WERI-Rb-1 (cell line): ENCODE measurements at regions not wholly inside any gene's neighbourhood (a gene's known extent, or its start where the extent isn't known, plus 50 kb on each side); places are given as distances from the start of the nearest gene placed in this dataset.
"Not testable (repeated sequence)": the region's sequence is repeated elsewhere in the genome, so short reads cannot be mapped to it uniquely, and the experiment has no call there.

Source experiments
- DNase-seq: peaks from one replicate; pipeline ENCODE4 v3.0.0-alpha.2; 2020
- H3K27ac ChIP-seq: fragments of 250-450 bp; sonication (Bioruptor Pico); 2 replicates; pipeline ENCODE4 v1.5.1; 2020; ENCODE audit warnings: mild to moderate bottlenecking, moderate library complexity
- H3K27me3 ChIP-seq: fragments of 250-450 bp; sonication (Bioruptor Pico); 2 replicates; pipeline ENCODE4 v1.5.1; 2021; ENCODE audit warnings: mild to moderate bottlenecking, low read depth, moderate library complexity; ENCODE audit not compliant: insufficient read depth, severe bottlenecking
- H3K36me3 ChIP-seq: fragments of 250-450 bp; sonication (Bioruptor Pico); 2 replicates; pipeline ENCODE4 v1.5.1; 2020; ENCODE audit warnings: mild to moderate bottlenecking, moderate library complexity
- H3K4me3 ChIP-seq: 2 replicates; pipeline ENCODE4 v1.5.1; 2011; ENCODE audit warnings: low read depth, mild to moderate bottlenecking, control low read depth, low read length
- H3K9me3 ChIP-seq: fragments of 250-450 bp; sonication (Bioruptor Pico); 2 replicates; pipeline ENCODE4 v1.5.1; 2021; ENCODE audit warnings: mild to moderate bottlenecking, moderate library complexity; ENCODE audit not compliant: severe bottlenecking

DNA sequence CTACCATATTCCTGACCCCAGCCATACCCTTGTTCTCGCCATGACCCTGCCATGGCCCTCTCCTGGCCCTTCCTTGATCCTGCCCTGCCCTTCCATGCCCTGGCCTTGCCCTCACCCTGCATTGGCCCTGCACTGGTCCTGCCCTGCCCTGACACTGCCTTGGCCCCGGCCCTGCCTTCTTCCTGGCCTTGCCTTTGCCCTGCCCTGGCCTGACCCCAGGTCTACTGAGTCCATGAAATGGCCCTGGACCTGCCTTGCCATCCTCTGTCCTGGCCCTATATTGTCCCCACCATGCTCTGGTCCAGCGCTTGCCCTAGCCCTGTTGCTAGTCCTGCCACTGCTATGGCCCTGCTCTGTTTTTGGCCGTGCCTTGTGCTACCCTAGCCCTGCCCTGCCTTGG, 536.1 kb downstream of the FOXD4L6 start:
- H3K27me3 ChIP-seq, H3K4me3 ChIP-seq, H3K9me3 ChIP-seq, H3K27ac ChIP-seq, H3K36me3 ChIP-seq: not testable (repeated sequence)
- DNase-seq = peak; percentile 4

GRCh38 chr9:40591915-40592314, 536.6 kb downstream of the FOXD4L6 start:
- not testable (repeated sequence) for H3K9me3 ChIP-seq, H3K27ac ChIP-seq, H3K27me3 ChIP-seq, H3K36me3 ChIP-seq, H3K4me3 ChIP-seq, DNase-seq

DNA sequence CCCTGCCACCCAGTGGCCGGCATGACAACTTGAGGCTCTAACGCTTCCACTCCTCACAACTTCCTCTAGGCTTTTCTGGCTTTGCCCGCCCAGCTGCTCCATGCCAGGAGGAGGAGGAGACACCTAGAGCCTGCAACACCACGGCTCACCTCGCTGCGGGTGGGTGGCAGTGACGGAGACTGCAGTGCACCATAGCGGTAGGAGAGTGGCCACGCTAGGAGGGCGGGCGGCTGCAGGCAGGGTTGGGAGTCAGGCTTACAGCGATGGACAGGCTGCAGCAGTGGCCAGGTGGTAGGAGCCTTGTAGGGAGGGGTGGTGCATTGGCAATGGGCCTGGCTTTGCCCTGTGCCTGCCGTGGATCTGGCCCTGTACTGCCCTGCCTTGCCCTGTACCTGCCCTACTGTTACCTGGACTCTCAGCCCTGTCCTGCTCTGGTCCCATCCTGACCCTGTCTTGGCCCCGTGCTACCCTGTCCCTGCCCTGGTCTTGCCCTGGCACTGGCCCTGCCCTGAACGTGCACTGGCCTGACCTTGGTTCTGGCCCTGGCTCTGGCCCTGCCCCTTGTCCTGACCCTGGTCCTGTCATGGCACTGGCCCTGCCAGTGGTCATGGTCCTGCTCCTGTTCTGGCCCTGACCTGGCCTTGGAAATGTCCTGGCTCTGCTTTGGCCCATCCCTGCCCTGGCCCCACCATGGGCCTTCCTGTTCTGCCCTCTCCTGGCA, 540.8 kb downstream of the FOXD4L6 start:
- H3K27me3 ChIP-seq, H3K36me3 ChIP-seq, H3K4me3 ChIP-seq, H3K27ac ChIP-seq, H3K9me3 ChIP-seq: not testable (repeated sequence)
- peak; percentile 24 for DNase-seq

GRCh38 chr9:40584039-40584438, 544.4 kb downstream of the FOXD4L6 start:
- H3K27me3 ChIP-seq, H3K9me3 ChIP-seq, H3K27ac ChIP-seq, H3K4me3 ChIP-seq, H3K36me3 ChIP-seq: not testable (repeated sequence)
- peak; percentile 29 for DNase-seq

- not testable (repeated sequence) for H3K27ac ChIP-seq, H3K9me3 ChIP-seq, DNase-seq, H3K27me3 ChIP-seq, H3K36me3 ChIP-seq, H3K4me3 ChIP-seq
Measured at GRCh38 chr9:40583230-40583629, 545.3 kb downstream of the FOXD4L6 start.

DNA sequence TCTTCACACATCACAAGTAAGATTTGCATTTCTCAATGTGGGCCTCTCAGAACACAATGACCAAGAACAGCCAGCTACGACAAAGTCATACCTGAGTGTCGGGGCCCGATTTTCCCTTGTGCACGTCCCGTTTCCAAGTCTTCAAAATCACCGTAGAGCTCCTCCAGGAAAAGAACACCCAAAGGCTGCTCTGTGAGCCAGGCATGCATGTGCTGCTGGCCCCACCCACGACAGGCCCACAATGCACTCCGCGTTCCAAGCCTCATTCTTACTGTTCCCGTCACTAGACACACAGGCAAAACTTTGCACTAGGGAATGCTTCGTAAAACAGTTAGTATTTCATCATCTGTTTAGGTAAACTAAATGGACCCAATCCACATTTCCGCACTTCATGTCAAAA, 549.6 kb downstream of the FOXD4L6 start:
- H3K4me3 ChIP-seq, H3K27me3 ChIP-seq, DNase-seq, H3K9me3 ChIP-seq, H3K27ac ChIP-seq, H3K36me3 ChIP-seq: not testable (repeated sequence)
